Smooth muscle cell (in vitro differentiated cells): ENCODE measurements at regions not wholly inside any gene's neighbourhood (a gene's known extent, or its start where the extent isn't known, plus 50 kb on each side); places are given as distances from the start of the nearest gene placed in this dataset.

Source experiments
- DNase-seq: peaks from one replicate; lab custom pipeline; 2025; ENCODE audit not compliant: unreplicated experiment; lab: John Stamatoyannopoulos, UW
- H2AFZ ChIP-seq: fragments of 200-600 bp; sonication (generic); 2 replicates; pipeline ENCODE4 v1.6.0; 2016; ENCODE audit warnings: antibody characterized with exemption, low read depth, mild to moderate bottlenecking
- H3F3A ChIP-seq: fragments of 200-600 bp; sonication (generic); 2 replicates; pipeline ENCODE4 v1.6.0; 2017; ENCODE audit warnings: antibody characterized with exemption, low read depth
- H3K27ac ChIP-seq: fragments of 200-600 bp; sonication (generic); 2 replicates; pipeline ENCODE4 v1.5.1; 2016; ENCODE audit warnings: low read depth, mild to moderate bottlenecking
- H3K27me3 ChIP-seq: fragments of 200-600 bp; sonication (generic); 2 replicates; pipeline ENCODE4 v1.6.1; 2016; ENCODE audit warnings: low read depth, mild to moderate bottlenecking
- H3K36me3 ChIP-seq: fragments of 200-600 bp; sonication (generic); 2 replicates; pipeline ENCODE4 v1.5.1; 2016; ENCODE audit warnings: low read depth
- H3K4me1 ChIP-seq: fragments of 200-600 bp; sonication (generic); 2 replicates; pipeline ENCODE4 v1.5.1; 2016; ENCODE audit warnings: low read depth
- H3K4me2 ChIP-seq: fragments of 200-600 bp; sonication (generic); 2 replicates; pipeline ENCODE4 v1.6.0; 2016; ENCODE audit warnings: mild to moderate bottlenecking
- H3K4me3 ChIP-seq: fragments of 200-600 bp; sonication (generic); 2 replicates; pipeline ENCODE4 v1.5.1; 2016; ENCODE audit warnings: mild to moderate bottlenecking
- H3K79me2 ChIP-seq: fragments of 200-600 bp; sonication (generic); 2 replicates; pipeline ENCODE4 v1.6.0; 2016; ENCODE audit warnings: low read depth, mild to moderate bottlenecking
- H3K9ac ChIP-seq: fragments of 200-600 bp; sonication (generic); 2 replicates; pipeline ENCODE4 v1.6.0; 2016; ENCODE audit warnings: low read depth
- H3K9me3 ChIP-seq: fragments of 200-600 bp; sonication (generic); replicated peaks from 2 replicates; pipeline ENCODE4 v1.5.1; 2016; ENCODE audit warnings: low read depth
- H4K20me1 ChIP-seq: fragments of 200-600 bp; sonication (generic); 2 replicates; pipeline ENCODE4 v1.6.0; 2016; ENCODE audit warnings: low read depth
- CTCF ChIP-seq: fragments of 200-600 bp; sonication (generic); IDR thresholded peaks from 2 replicates; pipeline ENCODE4 v1.5.1; 2017; ENCODE audit warnings: borderline replicate concordance, mild to moderate bottlenecking, antibody characterized with exemption; ENCODE audit not compliant: insufficient read depth, poor library complexity, severe bottlenecking
- WGBS: methylation state at CpG from one replicate; pipeline ENCODE4 v1.1.7; 2016; ENCODE audit warnings: low lambda C conversion rate; 5-methylcytosine and 5-hydroxymethylcytosine counted together

DNA sequence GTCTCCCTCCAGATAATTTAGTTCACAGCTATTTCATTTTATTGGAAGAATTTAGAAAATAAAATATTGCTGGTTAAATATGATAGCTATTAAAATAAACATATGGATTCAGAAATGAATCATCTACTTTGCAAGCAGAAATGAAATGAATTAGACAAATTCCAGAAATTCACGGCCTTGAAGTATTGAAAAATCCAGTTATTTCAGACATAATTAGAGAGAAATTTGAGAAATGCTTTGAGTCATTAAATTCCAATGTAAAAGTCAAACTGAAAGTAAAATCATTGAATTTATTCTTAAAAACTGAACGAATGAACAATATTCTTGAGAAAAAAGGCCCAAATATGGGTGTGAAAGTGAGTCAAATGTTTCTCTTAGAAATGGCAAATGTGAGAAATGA lies 632.6 kb upstream of the EDIL3 start:
- TF ChIP-seq CTCF = no peak
- no peaks in the 10 kb centered on the region for H3K36me3 ChIP-seq
- H3K4me2 ChIP-seq = no peak overlapping the region
- H3K4me1 ChIP-seq = no peaks in the 10 kb centered on the region
- WGBS = 85% methylated on average over 2 of the region's 2 CpGs
- H3K9me3 ChIP-seq = no peaks in the 10 kb centered on the region
- no peak overlapping the region for H3K27ac ChIP-seq
- no peaks in the 10 kb centered on the region for H3K27me3 ChIP-seq
- H2AFZ ChIP-seq = no peak overlapping the region
- no peaks in the 10 kb centered on the region for H3F3A ChIP-seq
- DNase-seq = no peak
- no peaks in the 10 kb centered on the region for H4K20me1 ChIP-seq
- H3K9ac ChIP-seq = no peak overlapping the region
- H3K79me2 ChIP-seq = no peaks in the 10 kb centered on the region
- no peak overlapping the region for H3K4me3 ChIP-seq

- Histone ChIP-seq H3K4me3 (no peak overlapping the region), H2AFZ (no peak overlapping the region), H4K20me1 (no peaks in the 10 kb centered on the region), H3K4me1 (no peaks in the 10 kb centered on the region), H3K79me2 (no peaks in the 10 kb centered on the region), H3K4me2 (no peak overlapping the region), H3F3A (no peaks in the 10 kb centered on the region), H3K27ac (no peak overlapping the region), H3K9ac (no peak overlapping the region), H3K9me3 (no peaks in the 10 kb centered on the region), H3K36me3 (peaks cover 2% of the 10 kb centered on the region), H3K27me3 (no peaks in the 10 kb centered on the region)
- no peak for TF ChIP-seq CTCF
- no peak for DNase-seq
Measured at GRCh38 chr5:85030316-85031084, 645.8 kb upstream of the EDIL3 start.

GRCh38 chr5:85049020-85049419 lies 664.3 kb upstream of the EDIL3 start:
- no peak for DNase-seq
- H2AFZ ChIP-seq = no peak overlapping the region
- no peak overlapping the region for H3K9ac ChIP-seq
- no peak overlapping the region for H3K4me2 ChIP-seq
- no peak overlapping the region for H3K27ac ChIP-seq
- H3K27me3 ChIP-seq = no peaks in the 10 kb centered on the region
- no peak overlapping the region for H3K4me3 ChIP-seq
- WGBS = 0% methylated on average over 1 of the region's 1 CpG
- H3K9me3 ChIP-seq = no peaks in the 10 kb centered on the region
- peak; percentile 46 for TF ChIP-seq CTCF
- H4K20me1 ChIP-seq = no peaks in the 10 kb centered on the region
- no peaks in the 10 kb centered on the region for H3K4me1 ChIP-seq
- H3K36me3 ChIP-seq = no peaks in the 10 kb centered on the region
- H3K79me2 ChIP-seq = no peaks in the 10 kb centered on the region
- no peaks in the 10 kb centered on the region for H3F3A ChIP-seq

- WGBS = 73% methylated on average over 3 of the region's 3 CpGs
- DNase-seq = no peak
- Histone ChIP-seq H3K9me3 (no peaks in the 10 kb centered on the region), H3K36me3 (no peaks in the 10 kb centered on the region), H3K27me3 (no peaks in the 10 kb centered on the region), H2AFZ (no peak overlapping the region), H3K79me2 (no peaks in the 10 kb centered on the region), H3F3A (no peaks in the 10 kb centered on the region), H4K20me1 (no peaks in the 10 kb centered on the region), H3K9ac (no peak overlapping the region), H3K4me1 (no peaks in the 10 kb centered on the region), H3K4me3 (no peak overlapping the region), H3K27ac (no peak overlapping the region), H3K4me2 (no peak overlapping the region)
- TF ChIP-seq CTCF = no peak
Measured at GRCh38 chr5:85052826-85053225, 668.1 kb upstream of the EDIL3 start.
